SK-N-SH (cell line): ENCODE measurements at regions not wholly inside any gene's neighbourhood (a gene's known extent, or its start where the extent isn't known, plus 50 kb on each side); places are given as distances from the start of the nearest gene placed in this dataset.

Experiments used
- CTCF ChIA-PET: fragments of 300-600, 350-600 bp; formaldehyde crosslinking; extraction: SDS; loops from one replicate; lab custom pipeline; 2021; lab: Yijun Ruan, JAX
- POLR2A ChIA-PET: fragments of 350-600 bp; sonication (Branson Sonifier 250); formaldehyde crosslinking; extraction: SDS; loops from one replicate; lab custom pipeline; 2020; ENCODE audit warnings: antibody characterized with exemption, inconsistent platforms; lab: Yijun Ruan, JAX
- DNase-seq: peaks from one replicate; pipeline ENCODE4 v3.0.0; 2012
- H2AFZ ChIP-seq: fragments of 200-600 bp; sonication (generic); 2 replicates; pipeline ENCODE4 v1.8.1; 2016; ENCODE audit warnings: antibody characterized with exemption, mild to moderate bottlenecking, low read depth
- H3F3A ChIP-seq: fragments of 200-600 bp; sonication (generic); replicated peaks from 2 replicates; pipeline ENCODE3; 2016; ENCODE audit warnings: antibody characterized with exemption, mild to moderate bottlenecking; ENCODE audit not compliant: insufficient read depth
- H3K27ac ChIP-seq, 2 experiments: fragments of 200-500 bp in 1 of 2; fragments of 200-600 bp in 1 of 2; sonication (Bioruptor generic) in 1 of 2; sonication (generic), shearing (Covaris generic) in 1 of 2; 2 replicates each; pipeline versions ENCODE4 v1.5.1 to v1.6.1; 2014 to 2016; ENCODE audit warnings: low read depth in 2 of 2, inconsistent platforms in 1 of 2, low read length in 1 of 2, mild to moderate bottlenecking in 1 of 2, mixed read lengths in 1 of 2
- H3K27me3 ChIP-seq: fragments of 200-600 bp; sonication (generic), shearing (Covaris generic); 2 replicates; pipeline ENCODE4 v1.6.1; 2016; ENCODE audit warnings: mixed run types; ENCODE audit not compliant: insufficient read depth
- H3K36me3 ChIP-seq, 2 experiments: fragments of 200-500 bp in 1 of 2; fragments of 200-600 bp in 1 of 2; sonication (Bioruptor generic) in 1 of 2; sonication (generic) in 1 of 2; replicated peaks in 1 of 2; 2 replicates each; pipeline versions ENCODE3 to v1.5.1; 2014 to 2016; ENCODE audit warnings: low read length in 1 of 2, mild to moderate bottlenecking in 1 of 2; ENCODE audit not compliant: insufficient read depth in 2 of 2, control insufficient read depth in 1 of 2
- H3K4me1 ChIP-seq, 2 experiments: fragments of 200-500 bp in 1 of 2; fragments of 200-600 bp in 1 of 2; sonication (Bioruptor generic) in 1 of 2; sonication (generic), shearing (Covaris generic) in 1 of 2; 2 replicates each; pipeline versions ENCODE4 v1.5.1 to v1.6.1; 2014 to 2016; ENCODE audit warnings: low read depth in 1 of 2, low read length in 1 of 2, mixed run types in 1 of 2; ENCODE audit not compliant: insufficient read depth in 2 of 2, control insufficient read depth in 1 of 2
- H3K4me2 ChIP-seq: fragments of 200-600 bp; sonication (generic), shearing (Covaris generic); 2 replicates; pipeline ENCODE4 v1.6.1; 2017; ENCODE audit warnings: mixed run types
- H3K4me3 ChIP-seq, 2 experiments: fragments of 200-500 bp in 1 of 2; fragments of 200-600 bp in 1 of 2; sonication (Bioruptor generic) in 1 of 2; sonication (generic), shearing (Covaris generic) in 1 of 2; 2 replicates each; pipeline versions ENCODE4 v1.5.1 to v1.8.1; 2014 to 2016; ENCODE audit warnings: low read depth in 2 of 2, inconsistent platforms in 1 of 2, low read length in 1 of 2, mild to moderate bottlenecking in 1 of 2, mixed read lengths in 1 of 2, moderate library complexity in 1 of 2
- H3K79me2 ChIP-seq: fragments of 200-600 bp; sonication (generic); 2 replicates; pipeline ENCODE4 v1.8.1; 2017; ENCODE audit warnings: mild to moderate bottlenecking; ENCODE audit not compliant: insufficient read depth
- H3K9ac ChIP-seq: fragments of 200-600 bp; sonication (generic); 2 replicates; pipeline ENCODE4 v1.6.1; 2017; ENCODE audit warnings: mixed run types
- H3K9me2 ChIP-seq: fragments of 200-600 bp; sonication (generic); 2 replicates; pipeline ENCODE4 v1.6.1; 2017; ENCODE audit warnings: mixed run types
- H3K9me3 ChIP-seq: fragments of 200-600 bp; sonication (generic); 2 replicates; pipeline ENCODE4 v1.6.1; 2017; ENCODE audit warnings: mixed run types, mild to moderate bottlenecking, moderate library complexity
- H4K20me1 ChIP-seq: fragments of 200-600 bp; sonication (generic); 2 replicates; pipeline ENCODE4 v1.6.1; 2017; ENCODE audit warnings: mild to moderate bottlenecking, mixed run types; ENCODE audit not compliant: insufficient read depth
- CHD2 ChIP-seq: fragments of 150-350 bp; IDR thresholded peaks from 2 replicates; pipeline ENCODE4 v1.6.1; 2018; ENCODE audit warnings: low read length; ENCODE audit not compliant: partially characterized antibody
- ELF1 ChIP-seq: IDR thresholded peaks from 2 replicates; pipeline ENCODE4 v1.4.0; 2012
- EP300 ChIP-seq, 2 experiments: IDR thresholded peaks; 2 replicates each; pipeline versions ENCODE4 v1.4.0 to v1.6.1; 2012; ENCODE audit warnings: borderline replicate concordance in 1 of 2, low read depth in 1 of 2, low read length in 1 of 2
- EZH2phosphoT487 ChIP-seq: fragments of 200-600 bp; sonication (generic); IDR thresholded peaks from 2 replicates; pipeline ENCODE4 v1.6.1; 2017; ENCODE audit warnings: low read depth, mixed run types, mild to moderate bottlenecking, antibody characterized with exemption, moderate library complexity, borderline replicate concordance
- FOSL2 ChIP-seq: IDR thresholded peaks from 2 replicates; pipeline ENCODE4 v1.4.0; 2012; ENCODE audit warnings: low read depth, mild to moderate bottlenecking, moderate library complexity, borderline replicate concordance
- FOXJ3 ChIP-seq: sonication (generic); formaldehyde crosslinking; IDR thresholded peaks from 2 replicates; pipeline ENCODE4 v1.5.1; 2020; ENCODE audit warnings: mild to moderate bottlenecking, missing genetic modification reagents
- FOXM1 ChIP-seq: IDR thresholded peaks from 2 replicates; pipeline ENCODE4 v1.4.0; 2012; ENCODE audit warnings: low read depth, mild to moderate bottlenecking
- GABPA ChIP-seq: IDR thresholded peaks from 2 replicates; pipeline ENCODE4 v1.4.0; 2012; ENCODE audit warnings: low read depth, mild to moderate bottlenecking
- GATA2 ChIP-seq: sonication (generic); formaldehyde crosslinking; IDR thresholded peaks from 2 replicates; pipeline ENCODE4 v1.5.0; 2020; ENCODE audit warnings: mild to moderate bottlenecking, missing genetic modification reagents
- IRF3 ChIP-seq: fragments of 150-350 bp; IDR thresholded peaks from 2 replicates; pipeline ENCODE4 v1.6.1; 2016; ENCODE audit warnings: mild to moderate bottlenecking, low read depth, low read length
- JUND ChIP-seq: IDR thresholded peaks from 2 replicates; pipeline ENCODE4 v1.4.0; 2012
- MEF2A ChIP-seq: IDR thresholded peaks from 2 replicates; pipeline ENCODE4 v1.4.0; 2012; ENCODE audit warnings: low read depth, borderline replicate concordance
- MXI1 ChIP-seq: IDR thresholded peaks from 2 replicates; pipeline ENCODE4 v1.6.1; 2012; ENCODE audit warnings: mild to moderate bottlenecking, low read depth, low read length, improper control_type of control experiment
- NFIC ChIP-seq: IDR thresholded peaks from 2 replicates; pipeline ENCODE4 v1.4.0; 2012; ENCODE audit warnings: borderline replicate concordance
- NRF1 ChIP-seq: IDR thresholded peaks from 2 replicates; pipeline ENCODE4 v1.6.1; 2012; ENCODE audit warnings: low read depth, mild to moderate bottlenecking, low read length
- PBX3 ChIP-seq: IDR thresholded peaks from 2 replicates; pipeline ENCODE4; 2012
- POLR2AphosphoS5 ChIP-seq: IDR thresholded peaks from 2 replicates; pipeline ENCODE4 v1.6.1; 2012; ENCODE audit warnings: low read depth, low read length
- RAD21 ChIP-seq: IDR thresholded peaks from 2 replicates; pipeline ENCODE4 v1.6.1; 2012; ENCODE audit warnings: mild to moderate bottlenecking, low read length
- RCOR1 ChIP-seq: fragments of 150-350 bp; IDR thresholded peaks from 2 replicates; pipeline ENCODE4 v1.6.1; 2017; ENCODE audit warnings: antibody characterized with exemption, low read length
- RFX5 ChIP-seq: IDR thresholded peaks from 2 replicates; pipeline ENCODE4 v1.6.1; 2012; ENCODE audit warnings: mild to moderate bottlenecking, improper control_type of control experiment, low read length
- RXRA ChIP-seq: IDR thresholded peaks from 2 replicates; pipeline ENCODE4 v1.4.0; 2012; ENCODE audit warnings: low read depth, mild to moderate bottlenecking, borderline replicate concordance
- SIN3A ChIP-seq: IDR thresholded peaks from 2 replicates; pipeline ENCODE4 v1.6.1; 2012; ENCODE audit warnings: low read depth, mild to moderate bottlenecking, low read length, moderate library complexity, borderline replicate concordance
- SMC3 ChIP-seq: IDR thresholded peaks from 2 replicates; pipeline ENCODE4 v1.6.1; 2012; ENCODE audit warnings: low read depth, low read length, improper control_type of control experiment
- TAF1 ChIP-seq: IDR thresholded peaks from 2 replicates; pipeline ENCODE4 v1.6.1; 2012; ENCODE audit warnings: low read depth, mild to moderate bottlenecking, low read length, moderate library complexity, borderline replicate concordance
- TCF12 ChIP-seq: IDR thresholded peaks from 2 replicates; pipeline ENCODE4 v1.4.0; 2012
- TEAD4 ChIP-seq: IDR thresholded peaks from 2 replicates; pipeline ENCODE4 v1.4.0; 2012; ENCODE audit warnings: mild to moderate bottlenecking, borderline replicate concordance; ENCODE audit not compliant: insufficient read depth
- USF1 ChIP-seq: IDR thresholded peaks from 2 replicates; pipeline ENCODE4 v1.4.0; 2012; ENCODE audit warnings: low read depth, borderline replicate concordance
- USF2 ChIP-seq: fragments of 150-350 bp; IDR thresholded peaks from 2 replicates; pipeline ENCODE4 v1.6.1; 2017; ENCODE audit warnings: antibody characterized with exemption, low read length, low read depth, borderline replicate concordance
- YY1 ChIP-seq: IDR thresholded peaks from 2 replicates; pipeline ENCODE4 v1.4.0; 2012; ENCODE audit warnings: low read depth, mild to moderate bottlenecking
- ZBTB33 ChIP-seq: IDR thresholded peaks from 2 replicates; pipeline ENCODE4 v1.4.0; 2012; ENCODE audit warnings: low read depth, borderline replicate concordance
- WGBS: methylation state at CpG from one replicate; pipeline ENCODE4 v1.1.6; 2017; ENCODE audit warnings: low lambda C conversion rate; 5-methylcytosine and 5-hydroxymethylcytosine counted together

- 5% methylated on average over 4 of the region's 4 CpGs for WGBS
- POLR2A ChIA-PET: no interaction called here
- TF ChIP-seq RXRA (no peak), TAF1 (no peak), TCF12 (peak; percentile 58; the same call in 1 of the 2 replicates), NFIC (no peak), USF1 (no peak), YY1 (no peak), ZBTB33 (no peak), SIN3A (no peak), FOXJ3 (CRISPR knock-in tag) (peak; percentile 82), MXI1 (0 out of 2 replicates have a peak, but pooled peaks have one; percentile 50), RCOR1 (peak; percentile 97), RAD21 (peak; percentile 31; the same call in 1 of the 2 replicates), FOXM1 (no peak), POLR2AphosphoS5 (0 out of 2 replicates have a peak, but pooled peaks have one; percentile 26), IRF3 (no peak), CHD2 (peak; percentile 86), JUND (no peak), RFX5 (no peak), GABPA (no peak), SMC3 (no peak), FOSL2 (no peak), GATA2 (CRISPR knock-in tag) (peak; percentile 99), EZH2phosphoT487 (no peak), EP300 (IDR thresholded peaks at IDR 0.05; ENCODE audit: borderline replicate concordance in 1 of 2, low read depth in 1 of 2, low read length in 1 of 2) (peak in 1 of 2 experiments; percentile 99; a peak in 2 of 4 replicates), MEF2A (no peak), PBX3 (0 out of 2 replicates have a peak, but pooled peaks have one; percentile 6), NRF1 (no peak), USF2 (no peak), ELF1 (no peak), TEAD4 (no peak)
Measured at GRCh38 chr13:61546413-61546812, 130.8 kb upstream of the PCDH20 start.

More at GRCh38 chr13:61546413-61546812, 130.8 kb upstream of the PCDH20 start:
- Histone ChIP-seq H3K36me3 (no peaks in the 10 kb centered on the region), H4K20me1 (no peaks in the 10 kb centered on the region), H3K4me3 (no peak overlapping the region), H3K79me2 (no peaks in the 10 kb centered on the region), H3K4me2 (no peak overlapping the region), H3F3A (no peaks in the 10 kb centered on the region), H3K9me2 (no peaks in the 10 kb centered on the region), H3K4me1 (peaks cover 0 to 7% of the 10 kb centered on the region in 2 experiments; a peak in 2 of 4 replicates), H2AFZ (no peak overlapping the region), H3K27me3 (no peaks in the 10 kb centered on the region), H3K9ac (no peak overlapping the region), H3K27ac (peak overlapping the region in 1 of 2 experiments; percentile 77; a peak in 2 of 4 replicates), H3K9me3 (no peaks in the 10 kb centered on the region)
- DNase-seq: peak; percentile 56
- CTCF ChIA-PET: interaction anchor here (0.8 to 1.3 kb wide), 3 partner anchors 9 to 1097 kb away, joined by 3 read pairs; no protein-coding TSS in a partner anchor
